Uterus (tissue), 2 donors: ENCODE measurements at regions not wholly inside any gene's neighbourhood (a gene's known extent, or its start where the extent isn't known, plus 50 kb on each side); places are given as distances from the start of the nearest gene placed in this dataset.

Source experiments
- POLR2A ChIP-seq, 2 donors: fragments of 450-650 bp; IDR thresholded peaks; one replicate each; pipeline ENCODE4 v1.6.1; 2016; ENCODE audit warnings: antibody characterized with exemption in 2 of 2, mild to moderate bottlenecking in 1 of 2, moderate library complexity in 1 of 2
- TF ChIP-seq, protein P1 (sequence below), 4 experiments: fragments of 200-600 bp in 2 of 4; fragments of 450-650 bp in 2 of 4; sonication (generic) in 2 of 4; IDR thresholded peaks; one replicate each; pipeline ENCODE4 v1.5.1; 2016 to 2019; ENCODE audit warnings: antibody characterized with exemption in 4 of 4, mild to moderate bottlenecking in 2 of 4, moderate library complexity in 1 of 4

DNA sequence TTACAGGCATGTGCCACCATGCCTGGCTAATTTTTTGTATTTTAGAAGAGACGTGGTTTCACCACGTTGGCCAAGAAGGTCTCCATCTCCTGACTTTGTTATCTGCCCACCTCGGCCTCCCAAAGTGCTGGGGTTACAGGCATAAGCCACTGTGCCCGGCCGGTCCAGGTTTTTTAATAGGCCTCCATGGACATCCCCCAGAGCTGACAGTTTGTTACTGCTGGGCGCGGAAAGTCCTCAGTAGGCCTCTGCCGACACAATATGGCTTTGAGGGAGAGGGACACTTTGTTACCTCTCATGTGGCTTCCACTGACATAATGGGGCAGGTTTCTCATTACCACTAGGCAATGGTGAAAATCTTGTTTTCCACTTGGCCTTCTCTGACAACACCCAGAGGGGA is 152.0 kb downstream of the WNT7A start:
- TF ChIP-seq, protein P1, sequence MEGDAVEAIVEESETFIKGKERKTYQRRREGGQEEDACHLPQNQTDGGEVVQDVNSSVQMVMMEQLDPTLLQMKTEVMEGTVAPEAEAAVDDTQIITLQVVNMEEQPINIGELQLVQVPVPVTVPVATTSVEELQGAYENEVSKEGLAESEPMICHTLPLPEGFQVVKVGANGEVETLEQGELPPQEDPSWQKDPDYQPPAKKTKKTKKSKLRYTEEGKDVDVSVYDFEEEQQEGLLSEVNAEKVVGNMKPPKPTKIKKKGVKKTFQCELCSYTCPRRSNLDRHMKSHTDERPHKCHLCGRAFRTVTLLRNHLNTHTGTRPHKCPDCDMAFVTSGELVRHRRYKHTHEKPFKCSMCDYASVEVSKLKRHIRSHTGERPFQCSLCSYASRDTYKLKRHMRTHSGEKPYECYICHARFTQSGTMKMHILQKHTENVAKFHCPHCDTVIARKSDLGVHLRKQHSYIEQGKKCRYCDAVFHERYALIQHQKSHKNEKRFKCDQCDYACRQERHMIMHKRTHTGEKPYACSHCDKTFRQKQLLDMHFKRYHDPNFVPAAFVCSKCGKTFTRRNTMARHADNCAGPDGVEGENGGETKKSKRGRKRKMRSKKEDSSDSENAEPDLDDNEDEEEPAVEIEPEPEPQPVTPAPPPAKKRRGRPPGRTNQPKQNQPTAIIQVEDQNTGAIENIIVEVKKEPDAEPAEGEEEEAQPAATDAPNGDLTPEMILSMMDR (IDR thresholded peaks at IDR 0.05) = no peak
- no peak for TF ChIP-seq POLR2A (IDR thresholded peaks at IDR 0.05)
